ENCODE measurements at regions not wholly inside any gene's neighbourhood (a gene's known extent, or its start where the extent isn't known, plus 50 kb on each side); places are given as distances from the start of the nearest gene placed in this dataset.

- Mint-ChIP-seq H3K27me3 (ENCODE audit: low read depth) (peaks cover 16% of the 10 kb centered on the region), H3K4me3 (no peak overlapping the region), H3K4me1 (peaks cover 3% of the 10 kb centered on the region), H3K9me3 (peaks cover 6% of the 10 kb centered on the region), H3K36me3 (no peaks in the 10 kb centered on the region), H3K27ac (no peak overlapping the region)
- TF ChIP-seq CTCF (IDR thresholded peaks at IDR 0.05; ENCODE audit: unreplicated experiment), result no peak
- DNase-seq (ENCODE audit: low spot score in 2 of 2, unreplicated experiment in 2 of 2), result no peak
These were observed 73.1 kb upstream of the KCNA4 start for GRCh38 chr11:30089921-30090320.

- H3K4me3 Mint-ChIP-seq, result no peak overlapping the region
- H3K9me3 Mint-ChIP-seq, result peaks cover 11% of the 10 kb centered on the region
- H3K36me3 Mint-ChIP-seq, result no peaks in the 10 kb centered on the region
- peaks cover 18% of the 10 kb centered on the region for H3K27me3 Mint-ChIP-seq (ENCODE audit: low read depth)
- TF ChIP-seq CTCF (IDR thresholded peaks at IDR 0.05; ENCODE audit: unreplicated experiment), result no peak
- H3K27ac Mint-ChIP-seq, result no peak overlapping the region
- no peak for DNase-seq (ENCODE audit: low spot score in 2 of 2, unreplicated experiment in 2 of 2)
- peaks cover 3% of the 10 kb centered on the region for H3K4me1 Mint-ChIP-seq
These were observed 74.4 kb upstream of the KCNA4 start for GRCh38 chr11:30091246-30091645.

- H3K36me3 Mint-ChIP-seq, result no peaks in the 10 kb centered on the region
- H3K4me3 Mint-ChIP-seq, result no peak overlapping the region
- H3K27me3 Mint-ChIP-seq (ENCODE audit: low read depth), result peaks cover 16% of the 10 kb centered on the region
- H3K9me3 Mint-ChIP-seq, result peaks cover 11% of the 10 kb centered on the region
- no peak for DNase-seq (ENCODE audit: low spot score in 2 of 2, unreplicated experiment in 2 of 2)
- no peak for TF ChIP-seq CTCF (IDR thresholded peaks at IDR 0.05; ENCODE audit: unreplicated experiment)
- peaks cover 3% of the 10 kb centered on the region for H3K4me1 Mint-ChIP-seq
- no peak overlapping the region for H3K27ac Mint-ChIP-seq
These were observed 74.9 kb upstream of the KCNA4 start for GRCh38 chr11:30091737-30092136.

GRCh38 chr11:30092518-30092917, 75.7 kb upstream of the KCNA4 start:
- peaks cover 3% of the 10 kb centered on the region for H3K4me1 Mint-ChIP-seq
- no peak overlapping the region for H3K27ac Mint-ChIP-seq
- TF ChIP-seq CTCF (IDR thresholded peaks at IDR 0.05; ENCODE audit: unreplicated experiment), result no peak
- peaks cover 11% of the 10 kb centered on the region for H3K9me3 Mint-ChIP-seq
- H3K4me3 Mint-ChIP-seq, result no peak overlapping the region
- no peaks in the 10 kb centered on the region for H3K36me3 Mint-ChIP-seq
- DNase-seq (ENCODE audit: low spot score in 2 of 2, unreplicated experiment in 2 of 2), result no peak
- H3K27me3 Mint-ChIP-seq (ENCODE audit: low read depth), result peaks cover 16% of the 10 kb centered on the region

- TF ChIP-seq CTCF (IDR thresholded peaks at IDR 0.05; ENCODE audit: unreplicated experiment), result no peak
- no peaks in the 10 kb centered on the region for H3K36me3 Mint-ChIP-seq
- H3K27ac Mint-ChIP-seq, result no peak overlapping the region
- H3K27me3 Mint-ChIP-seq (ENCODE audit: low read depth), result peaks cover 11% of the 10 kb centered on the region
- no peak overlapping the region for H3K4me3 Mint-ChIP-seq
- H3K4me1 Mint-ChIP-seq, result no peaks in the 10 kb centered on the region
- no peak for DNase-seq (ENCODE audit: low spot score in 2 of 2, unreplicated experiment in 2 of 2)
- peaks cover 13% of the 10 kb centered on the region for H3K9me3 Mint-ChIP-seq
These were observed 83.7 kb upstream of the KCNA4 start for GRCh38 chr11:30100495-30100894.
